KMS-11 (cell line): ENCODE measurements at regions not wholly inside any gene's neighbourhood (a gene's known extent, or its start where the extent isn't known, plus 50 kb on each side); places are given as distances from the start of the nearest gene placed in this dataset.

ENCODE experiments used
- H2AFZ ChIP-seq: fragments of 200-600 bp; sonication (generic); 2 replicates; pipeline ENCODE4 v1.6.1; 2016; ENCODE audit warnings: antibody characterized with exemption, mixed run types, low read depth
- H3K27ac ChIP-seq: fragments of 200-600 bp; sonication (generic); 2 replicates; pipeline ENCODE4 v1.6.1; 2016; ENCODE audit warnings: mild to moderate bottlenecking, mixed run types
- H3K27me3 ChIP-seq: fragments of 200-600 bp; sonication (generic); 2 replicates; pipeline ENCODE4 v1.6.1; 2017; ENCODE audit warnings: mild to moderate bottlenecking, low read depth, mixed run types, moderate library complexity; ENCODE audit not compliant: insufficient read depth
- H3K36me3 ChIP-seq: fragments of 200-600 bp; sonication (generic); 2 replicates; pipeline ENCODE4 v1.6.1; 2017; ENCODE audit warnings: mild to moderate bottlenecking, mixed run types; ENCODE audit not compliant: insufficient read depth
- H3K4me1 ChIP-seq: fragments of 200-600 bp; sonication (generic); 2 replicates; pipeline ENCODE4 v1.6.1; 2016; ENCODE audit warnings: mild to moderate bottlenecking, low read depth, mixed run types; ENCODE audit not compliant: poor library complexity, severe bottlenecking
- H3K4me2 ChIP-seq: fragments of 200-600 bp; sonication (generic); 2 replicates; pipeline ENCODE4 v1.7.0; 2016; ENCODE audit warnings: mild to moderate bottlenecking, mixed run types
- H3K4me3 ChIP-seq: fragments of 200-600 bp; sonication (generic); IDR thresholded peaks from 2 replicates; pipeline ENCODE4 v1.6.1; 2017; ENCODE audit warnings: low read depth, low read length, mixed read lengths; ENCODE audit not compliant: insufficient read depth
- H3K79me2 ChIP-seq: fragments of 200-600 bp; sonication (generic); 2 replicates; pipeline ENCODE4 v1.6.1; 2016; ENCODE audit warnings: low read depth, mixed run types; ENCODE audit not compliant: insufficient read depth
- H3K9ac ChIP-seq: fragments of 200-600 bp; sonication (generic); 2 replicates; pipeline ENCODE4 v1.6.1; 2016; ENCODE audit warnings: mild to moderate bottlenecking, mixed run types
- H4K20me1 ChIP-seq: fragments of 200-600 bp; sonication (generic); 2 replicates; pipeline ENCODE4 v1.6.1; 2016; ENCODE audit warnings: mild to moderate bottlenecking, mixed run types; ENCODE audit not compliant: insufficient read depth
- TF ChIP-seq, protein P1 (sequence below): fragments of 200-600 bp; sonication (generic); conservative IDR thresholded peaks from 2 replicates; pipeline ENCODE4 v1.6.1; 2017; ENCODE audit warnings: low read depth, mild to moderate bottlenecking, antibody characterized with exemption, low read length, moderate library complexity, mixed read lengths

DNA sequence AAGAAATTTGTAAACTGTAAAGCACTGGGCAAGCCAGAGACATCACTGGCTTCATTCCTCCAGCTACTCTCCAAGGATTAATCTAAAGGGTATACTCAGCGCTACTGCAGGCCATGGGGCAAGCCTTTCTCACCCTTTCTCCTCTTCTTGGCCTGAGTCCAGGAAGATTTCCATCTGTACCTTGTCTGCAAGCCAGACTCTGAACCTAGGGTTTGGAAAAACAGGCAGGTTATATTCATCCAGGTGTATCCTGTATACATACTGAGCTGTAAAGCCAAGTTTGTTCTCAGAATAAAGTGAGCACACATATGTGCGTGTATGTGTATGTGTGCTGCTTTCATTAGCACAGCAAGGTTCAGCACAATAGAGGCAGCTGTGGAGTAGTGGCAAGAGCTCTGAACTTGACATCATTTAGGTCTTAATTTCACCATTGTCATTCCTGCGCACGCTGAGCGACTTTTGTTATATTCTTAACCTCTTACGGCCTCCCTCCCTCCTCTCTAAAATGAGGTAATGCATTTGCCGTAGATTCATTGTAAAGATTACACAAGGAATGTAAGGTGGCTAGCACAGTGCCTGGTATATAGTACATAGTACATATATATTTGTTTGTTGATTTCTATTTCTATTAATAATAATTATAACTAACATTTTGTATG is 128.1 kb upstream of the JUN start:
- H3K9ac ChIP-seq = no peak overlapping the region
- TF ChIP-seq, protein P1, sequence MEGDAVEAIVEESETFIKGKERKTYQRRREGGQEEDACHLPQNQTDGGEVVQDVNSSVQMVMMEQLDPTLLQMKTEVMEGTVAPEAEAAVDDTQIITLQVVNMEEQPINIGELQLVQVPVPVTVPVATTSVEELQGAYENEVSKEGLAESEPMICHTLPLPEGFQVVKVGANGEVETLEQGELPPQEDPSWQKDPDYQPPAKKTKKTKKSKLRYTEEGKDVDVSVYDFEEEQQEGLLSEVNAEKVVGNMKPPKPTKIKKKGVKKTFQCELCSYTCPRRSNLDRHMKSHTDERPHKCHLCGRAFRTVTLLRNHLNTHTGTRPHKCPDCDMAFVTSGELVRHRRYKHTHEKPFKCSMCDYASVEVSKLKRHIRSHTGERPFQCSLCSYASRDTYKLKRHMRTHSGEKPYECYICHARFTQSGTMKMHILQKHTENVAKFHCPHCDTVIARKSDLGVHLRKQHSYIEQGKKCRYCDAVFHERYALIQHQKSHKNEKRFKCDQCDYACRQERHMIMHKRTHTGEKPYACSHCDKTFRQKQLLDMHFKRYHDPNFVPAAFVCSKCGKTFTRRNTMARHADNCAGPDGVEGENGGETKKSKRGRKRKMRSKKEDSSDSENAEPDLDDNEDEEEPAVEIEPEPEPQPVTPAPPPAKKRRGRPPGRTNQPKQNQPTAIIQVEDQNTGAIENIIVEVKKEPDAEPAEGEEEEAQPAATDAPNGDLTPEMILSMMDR = no peak
- no peaks in the 10 kb centered on the region for H3K27me3 ChIP-seq
- H3K36me3 ChIP-seq = no peaks in the 10 kb centered on the region
- no peaks in the 10 kb centered on the region for H4K20me1 ChIP-seq
- no peaks in the 10 kb centered on the region for H3K79me2 ChIP-seq
- H3K4me1 ChIP-seq = no peaks in the 10 kb centered on the region
- H3K27ac ChIP-seq = no peak overlapping the region
- H3K4me2 ChIP-seq = no peak overlapping the region
- no peak overlapping the region for H3K4me3 ChIP-seq
- H2AFZ ChIP-seq = no peak overlapping the region

DNA sequence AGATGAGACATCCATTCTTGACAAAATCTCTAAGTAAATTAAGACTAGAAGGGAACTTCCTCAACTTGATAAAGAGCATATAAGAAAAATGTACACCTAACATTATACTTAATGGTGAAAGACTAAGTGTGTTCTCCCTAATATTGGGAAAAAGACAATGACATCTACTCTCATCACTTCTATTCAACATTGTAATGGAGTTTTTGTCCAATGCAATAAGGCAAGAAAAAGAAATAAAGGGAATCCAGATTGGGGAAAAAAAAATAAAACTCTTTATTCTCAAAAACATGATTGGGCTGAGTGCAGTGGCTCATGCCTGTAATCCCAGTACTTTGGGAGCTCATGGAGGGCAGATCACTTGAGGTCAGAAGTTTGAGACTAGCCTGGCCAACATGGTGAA is 131.1 kb upstream of the JUN start:
- H3K27me3 ChIP-seq = no peaks in the 10 kb centered on the region
- H3K36me3 ChIP-seq = no peaks in the 10 kb centered on the region
- H3K4me3 ChIP-seq = no peak overlapping the region
- H3K27ac ChIP-seq = no peak overlapping the region
- H2AFZ ChIP-seq = no peak overlapping the region
- TF ChIP-seq, protein P1 = no peak
- no peak overlapping the region for H3K9ac ChIP-seq
- H3K4me1 ChIP-seq = no peaks in the 10 kb centered on the region
- no peaks in the 10 kb centered on the region for H4K20me1 ChIP-seq
- no peaks in the 10 kb centered on the region for H3K79me2 ChIP-seq
- H3K4me2 ChIP-seq = no peak overlapping the region

DNA sequence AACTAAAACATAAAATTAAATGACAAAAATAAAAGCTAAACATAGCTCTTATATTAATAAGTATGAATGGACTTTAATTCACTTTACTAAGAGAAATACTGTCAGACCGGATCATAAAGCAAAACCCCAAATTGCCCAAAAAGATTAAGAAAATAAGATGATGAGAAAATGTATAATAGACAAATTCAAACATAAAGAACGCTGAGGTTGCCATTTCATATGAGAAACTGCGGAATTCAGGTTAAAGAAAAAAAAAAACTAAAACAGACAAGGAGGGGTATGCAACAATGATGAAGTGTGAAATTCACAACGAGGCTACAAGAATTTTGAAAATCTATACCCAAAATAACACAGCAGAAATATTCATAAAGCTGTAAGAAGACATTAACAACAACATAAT is 133.6 kb upstream of the JUN start:
- H3K36me3 ChIP-seq = no peaks in the 10 kb centered on the region
- no peaks in the 10 kb centered on the region for H3K79me2 ChIP-seq
- no peak overlapping the region for H2AFZ ChIP-seq
- H3K4me2 ChIP-seq = no peak overlapping the region
- peaks cover 11% of the 10 kb centered on the region for H3K4me1 ChIP-seq
- TF ChIP-seq, protein P1 = no peak
- no peak overlapping the region for H3K9ac ChIP-seq
- no peak overlapping the region for H3K4me3 ChIP-seq
- H4K20me1 ChIP-seq = no peaks in the 10 kb centered on the region
- H3K27me3 ChIP-seq = no peaks in the 10 kb centered on the region
- no peak overlapping the region for H3K27ac ChIP-seq

DNA sequence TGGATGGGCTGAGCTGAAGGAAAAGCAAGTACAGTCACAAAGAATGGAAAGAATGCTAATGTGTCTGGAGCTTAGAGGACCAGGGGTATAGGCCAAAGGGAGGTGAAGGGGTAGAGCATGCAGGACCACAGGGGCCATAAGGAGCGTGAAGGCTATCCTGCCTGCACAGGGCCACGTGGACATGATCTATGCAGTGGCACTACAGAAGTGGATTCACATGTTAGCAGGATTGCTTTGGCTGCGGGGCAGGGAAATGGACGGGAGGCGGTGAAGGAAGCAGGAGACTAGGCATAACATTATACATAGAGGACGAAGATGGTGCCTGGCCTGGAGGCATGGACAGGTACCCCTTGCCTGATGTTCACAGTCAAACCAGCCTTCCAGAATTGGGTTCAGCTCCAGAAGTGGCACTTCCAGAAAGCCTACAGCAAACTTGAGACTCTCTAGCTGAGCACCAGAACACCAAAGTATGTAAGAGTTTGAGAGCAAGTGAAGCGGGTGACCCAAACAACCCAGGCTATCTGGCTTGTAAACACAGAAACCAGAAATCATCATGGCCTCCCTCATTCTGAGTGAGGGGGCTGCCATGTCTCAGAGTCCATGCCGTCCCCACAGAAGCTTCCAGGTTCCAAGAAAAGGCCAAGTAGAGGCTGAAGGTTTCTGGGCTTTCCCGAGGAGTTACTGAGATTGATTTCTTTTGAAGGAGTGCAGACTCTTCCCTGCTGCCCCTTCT is 135.5 kb upstream of the JUN start:
- H3K4me2 ChIP-seq = no peak overlapping the region
- no peaks in the 10 kb centered on the region for H3K27me3 ChIP-seq
- H2AFZ ChIP-seq = no peak overlapping the region
- peaks cover 21% of the 10 kb centered on the region for H3K4me1 ChIP-seq
- no peak overlapping the region for H3K9ac ChIP-seq
- TF ChIP-seq, protein P1 = no peak
- no peaks in the 10 kb centered on the region for H3K79me2 ChIP-seq
- no peaks in the 10 kb centered on the region for H3K36me3 ChIP-seq
- no peak overlapping the region for H3K4me3 ChIP-seq
- no peak overlapping the region for H3K27ac ChIP-seq
- H4K20me1 ChIP-seq = no peaks in the 10 kb centered on the region
